KMS-11 (cell line): ENCODE measurements at regions not wholly inside any gene's neighbourhood (a gene's known extent, or its start where the extent isn't known, plus 50 kb on each side); places are given as distances from the start of the nearest gene placed in this dataset.
A peak's percentile ranks its signal among the peaks of the same experiment; 100 is the strongest.

Experiments used
- H2AFZ ChIP-seq: fragments of 200-600 bp; sonication (generic); 2 replicates; pipeline ENCODE4 v1.6.1; 2016; ENCODE audit warnings: antibody characterized with exemption, mixed run types, low read depth
- H3K27ac ChIP-seq: fragments of 200-600 bp; sonication (generic); 2 replicates; pipeline ENCODE4 v1.6.1; 2016; ENCODE audit warnings: mild to moderate bottlenecking, mixed run types
- H3K27me3 ChIP-seq: fragments of 200-600 bp; sonication (generic); 2 replicates; pipeline ENCODE4 v1.6.1; 2017; ENCODE audit warnings: mild to moderate bottlenecking, low read depth, mixed run types, moderate library complexity; ENCODE audit not compliant: insufficient read depth
- H3K36me3 ChIP-seq: fragments of 200-600 bp; sonication (generic); 2 replicates; pipeline ENCODE4 v1.6.1; 2017; ENCODE audit warnings: mild to moderate bottlenecking, mixed run types; ENCODE audit not compliant: insufficient read depth
- H3K4me1 ChIP-seq: fragments of 200-600 bp; sonication (generic); 2 replicates; pipeline ENCODE4 v1.6.1; 2016; ENCODE audit warnings: mild to moderate bottlenecking, low read depth, mixed run types; ENCODE audit not compliant: poor library complexity, severe bottlenecking
- H3K4me2 ChIP-seq: fragments of 200-600 bp; sonication (generic); 2 replicates; pipeline ENCODE4 v1.7.0; 2016; ENCODE audit warnings: mild to moderate bottlenecking, mixed run types
- H3K4me3 ChIP-seq: fragments of 200-600 bp; sonication (generic); IDR thresholded peaks from 2 replicates; pipeline ENCODE4 v1.6.1; 2017; ENCODE audit warnings: low read depth, low read length, mixed read lengths; ENCODE audit not compliant: insufficient read depth
- H3K79me2 ChIP-seq: fragments of 200-600 bp; sonication (generic); 2 replicates; pipeline ENCODE4 v1.6.1; 2016; ENCODE audit warnings: low read depth, mixed run types; ENCODE audit not compliant: insufficient read depth
- H3K9ac ChIP-seq: fragments of 200-600 bp; sonication (generic); 2 replicates; pipeline ENCODE4 v1.6.1; 2016; ENCODE audit warnings: mild to moderate bottlenecking, mixed run types
- H4K20me1 ChIP-seq: fragments of 200-600 bp; sonication (generic); 2 replicates; pipeline ENCODE4 v1.6.1; 2016; ENCODE audit warnings: mild to moderate bottlenecking, mixed run types; ENCODE audit not compliant: insufficient read depth
- TF ChIP-seq, protein P1 (sequence below): fragments of 200-600 bp; sonication (generic); conservative IDR thresholded peaks from 2 replicates; pipeline ENCODE4 v1.6.1; 2017; ENCODE audit warnings: low read depth, mild to moderate bottlenecking, antibody characterized with exemption, low read length, moderate library complexity, mixed read lengths

DNA sequence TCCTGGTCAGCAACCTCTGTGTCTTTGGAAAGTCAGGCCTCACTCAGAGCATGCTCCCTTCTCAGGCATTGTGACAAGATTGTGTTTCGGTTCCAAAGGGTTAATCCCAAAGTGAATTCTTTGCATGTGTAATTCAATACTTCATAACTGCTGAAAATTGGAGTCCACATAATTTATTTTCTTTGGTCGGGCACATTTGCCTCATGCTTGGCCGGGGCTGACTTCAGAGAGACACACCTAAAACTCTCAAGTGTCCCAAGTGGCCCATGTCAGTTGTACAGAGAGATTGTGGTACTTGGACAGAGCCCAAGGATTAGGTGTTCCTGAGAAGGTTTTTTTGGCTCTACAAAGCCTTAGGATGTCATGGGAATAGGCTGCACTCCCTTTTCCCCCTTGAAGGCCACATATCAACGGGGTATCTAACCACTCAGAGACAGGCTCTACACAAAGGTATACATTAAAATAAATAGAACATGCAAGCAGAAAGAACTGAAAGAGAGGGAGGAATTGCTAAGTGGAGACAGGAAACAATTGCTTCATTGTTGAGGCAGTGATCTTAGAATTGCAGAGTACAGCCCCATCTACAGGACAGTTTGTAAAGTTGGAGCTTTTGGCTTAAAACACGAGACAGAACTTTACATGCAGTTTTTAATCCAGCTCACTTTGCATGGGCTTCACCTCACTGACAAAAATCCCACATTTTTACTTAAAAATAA lies 1232.3 kb upstream of the ZEB2 start:
- Histone ChIP-seq H3K27ac (no peak overlapping the region), H3K4me2 (no peak overlapping the region), H4K20me1 (no peaks in the 10 kb centered on the region), H3K4me3 (no peak overlapping the region), H2AFZ (no peak overlapping the region), H3K36me3 (no peaks in the 10 kb centered on the region), H3K4me1 (no peaks in the 10 kb centered on the region), H3K9ac (no peak overlapping the region), H3K27me3 (no peaks in the 10 kb centered on the region), H3K79me2 (no peaks in the 10 kb centered on the region)
- TF ChIP-seq, protein P1, sequence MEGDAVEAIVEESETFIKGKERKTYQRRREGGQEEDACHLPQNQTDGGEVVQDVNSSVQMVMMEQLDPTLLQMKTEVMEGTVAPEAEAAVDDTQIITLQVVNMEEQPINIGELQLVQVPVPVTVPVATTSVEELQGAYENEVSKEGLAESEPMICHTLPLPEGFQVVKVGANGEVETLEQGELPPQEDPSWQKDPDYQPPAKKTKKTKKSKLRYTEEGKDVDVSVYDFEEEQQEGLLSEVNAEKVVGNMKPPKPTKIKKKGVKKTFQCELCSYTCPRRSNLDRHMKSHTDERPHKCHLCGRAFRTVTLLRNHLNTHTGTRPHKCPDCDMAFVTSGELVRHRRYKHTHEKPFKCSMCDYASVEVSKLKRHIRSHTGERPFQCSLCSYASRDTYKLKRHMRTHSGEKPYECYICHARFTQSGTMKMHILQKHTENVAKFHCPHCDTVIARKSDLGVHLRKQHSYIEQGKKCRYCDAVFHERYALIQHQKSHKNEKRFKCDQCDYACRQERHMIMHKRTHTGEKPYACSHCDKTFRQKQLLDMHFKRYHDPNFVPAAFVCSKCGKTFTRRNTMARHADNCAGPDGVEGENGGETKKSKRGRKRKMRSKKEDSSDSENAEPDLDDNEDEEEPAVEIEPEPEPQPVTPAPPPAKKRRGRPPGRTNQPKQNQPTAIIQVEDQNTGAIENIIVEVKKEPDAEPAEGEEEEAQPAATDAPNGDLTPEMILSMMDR: peak; percentile 37; the same call in 1 of the 2 replicates

DNA sequence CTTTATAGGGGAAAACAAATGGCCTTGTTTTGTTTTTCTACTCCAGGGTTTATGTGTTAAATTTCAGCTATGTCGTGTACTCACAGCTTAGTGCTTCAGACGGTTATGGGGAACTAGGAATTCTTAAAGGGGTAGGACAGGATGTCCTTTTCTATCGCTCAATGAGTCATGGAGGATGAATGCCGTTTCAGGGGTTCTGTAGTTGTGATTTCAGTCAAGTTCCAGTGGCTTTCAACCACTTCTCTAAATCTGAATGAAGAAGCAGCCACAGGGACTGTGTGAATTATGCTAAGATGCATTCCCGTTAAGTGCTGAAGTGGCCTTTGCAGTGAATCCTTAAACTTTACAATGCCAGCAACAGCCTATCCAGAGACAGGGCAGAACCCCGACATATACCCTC lies 1231.7 kb upstream of the ZEB2 start:
- H4K20me1 ChIP-seq: no peaks in the 10 kb centered on the region
- H3K36me3 ChIP-seq: no peaks in the 10 kb centered on the region
- no peaks in the 10 kb centered on the region for H3K4me1 ChIP-seq
- no peak overlapping the region for H3K9ac ChIP-seq
- no peak overlapping the region for H3K4me3 ChIP-seq
- H3K79me2 ChIP-seq: no peaks in the 10 kb centered on the region
- H3K27ac ChIP-seq: no peak overlapping the region
- TF ChIP-seq, protein P1: no peak
- H3K27me3 ChIP-seq: no peaks in the 10 kb centered on the region
- H2AFZ ChIP-seq: no peak overlapping the region
- H3K4me2 ChIP-seq: no peak overlapping the region

DNA sequence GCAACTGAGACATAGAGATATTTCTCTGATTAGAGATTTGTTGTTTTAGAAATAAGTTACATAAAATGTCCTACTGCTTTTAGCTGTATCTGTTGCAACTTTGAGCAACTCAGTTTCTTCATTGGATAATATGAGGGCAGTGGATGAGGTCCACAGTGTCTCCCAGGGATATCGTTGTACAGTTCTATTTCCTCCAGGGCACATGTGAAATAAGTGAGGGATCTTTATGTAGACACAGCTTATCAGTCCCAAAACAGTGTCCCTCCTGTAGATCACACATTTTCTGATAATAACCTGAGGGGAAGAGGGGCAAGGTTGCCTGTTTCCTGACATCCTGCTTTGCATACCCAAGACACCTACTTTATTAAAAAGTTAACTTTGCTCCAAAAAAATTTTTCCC lies 1231.2 kb upstream of the ZEB2 start:
- no peak overlapping the region for H3K4me3 ChIP-seq

DNA sequence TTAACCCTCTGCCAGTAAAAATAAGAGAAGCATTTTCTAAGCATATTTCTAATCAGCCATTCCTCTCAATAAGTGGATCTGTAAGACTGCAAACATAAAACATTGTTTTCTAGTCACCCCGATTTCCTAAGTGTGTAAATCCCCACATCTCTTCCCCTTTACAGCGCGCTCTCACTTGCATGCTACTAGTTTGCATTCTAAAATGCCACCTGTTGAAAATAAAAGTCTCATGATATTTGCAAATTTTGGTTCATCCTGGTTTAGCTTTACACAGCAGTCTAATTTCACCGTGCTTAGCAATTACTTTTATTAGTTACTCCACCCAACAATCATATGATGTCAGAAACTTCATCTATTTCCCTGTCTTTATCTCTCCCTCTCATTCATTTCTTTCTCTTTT lies 1230.7 kb upstream of the ZEB2 start:
- no peak overlapping the region for H3K4me2 ChIP-seq
- no peak overlapping the region for H2AFZ ChIP-seq
- TF ChIP-seq, protein P1: no peak
- H3K79me2 ChIP-seq: no peaks in the 10 kb centered on the region
- no peak overlapping the region for H3K9ac ChIP-seq
- no peak overlapping the region for H3K27ac ChIP-seq
- no peak overlapping the region for H3K4me3 ChIP-seq
- H3K27me3 ChIP-seq: no peaks in the 10 kb centered on the region
- no peaks in the 10 kb centered on the region for H3K4me1 ChIP-seq
- no peaks in the 10 kb centered on the region for H3K36me3 ChIP-seq
- no peaks in the 10 kb centered on the region for H4K20me1 ChIP-seq

More for the DNA sequence above, 1231.2 kb upstream of the ZEB2 start:
- no peaks in the 10 kb centered on the region for H3K36me3 ChIP-seq
- H3K4me1 ChIP-seq: no peaks in the 10 kb centered on the region
- no peaks in the 10 kb centered on the region for H3K79me2 ChIP-seq
- H3K4me2 ChIP-seq: no peak overlapping the region
- H4K20me1 ChIP-seq: no peaks in the 10 kb centered on the region
- no peak overlapping the region for H2AFZ ChIP-seq
- no peaks in the 10 kb centered on the region for H3K27me3 ChIP-seq
- TF ChIP-seq, protein P1: no peak
- H3K27ac ChIP-seq: no peak overlapping the region
- H3K9ac ChIP-seq: no peak overlapping the region
